ENCODE measurements at regions not wholly inside any gene's neighbourhood (a gene's known extent, or its start where the extent isn't known, plus 50 kb on each side); places are given as distances from the start of the nearest gene placed in this dataset.

- no TSS peak for BruUV-seq (replicated peaks)
- no peak for DNase-seq (ENCODE audit: low spot score)
- H3K36me3 ChIP-seq (ENCODE audit: insufficient read depth, low read length, poor library complexity, severe bottlenecking) = no peaks in the 10 kb centered on the region
- H3K9me3 ChIP-seq (ENCODE audit: low read depth, low read length, poor library complexity, severe bottlenecking) = no peaks in the 10 kb centered on the region
- CTCF ChIA-PET = no interaction called here
- no peak overlapping the region for H3K27ac ChIP-seq (ENCODE audit: low read depth, low read length, poor library complexity, severe bottlenecking)
- H3K4me3 ChIP-seq (ENCODE audit: low read depth, low read length, poor library complexity, severe bottlenecking) = no peak overlapping the region
- POLR2A ChIA-PET (ENCODE audit: low non-redundant PET) = no interaction called here
- intact Hi-C loops (cut with micrococcal nuclease; ENCODE audit: unreplicated experiment) = no loop called here
- peaks cover 7% of the 10 kb centered on the region for H3K27me3 ChIP-seq (replicated peaks; ENCODE audit: insufficient read depth, low read depth, low read length, poor library complexity)
- TF ChIP-seq CTCF (conservative IDR thresholded peaks at IDR 0.05; ENCODE audit: low read depth, low read length) = no peak
- TF ChIP-seq EZH2 (IDR thresholded peaks at IDR 0.05; ENCODE audit: borderline replicate concordance, low read depth, low read length, poor library complexity, severe bottlenecking) = no peak
- no peaks in the 10 kb centered on the region for H3K4me1 ChIP-seq (ENCODE audit: insufficient read depth, low read length, poor library complexity, severe bottlenecking)
These were observed 479.3 kb downstream of the ARHGEF28 start for GRCh38 chr5:74105126-74105780.

GRCh38 chr5:74103131-74104023 lies 477.4 kb downstream of the ARHGEF28 start:
- H3K36me3 ChIP-seq (ENCODE audit: insufficient read depth, low read length, poor library complexity, severe bottlenecking) = no peaks in the 10 kb centered on the region
- H3K4me3 ChIP-seq (ENCODE audit: low read depth, low read length, poor library complexity, severe bottlenecking) = no peak overlapping the region
- no peak for DNase-seq (ENCODE audit: low spot score)
- no peaks in the 10 kb centered on the region for H3K9me3 ChIP-seq (ENCODE audit: low read depth, low read length, poor library complexity, severe bottlenecking)
- TF ChIP-seq EZH2 (IDR thresholded peaks at IDR 0.05; ENCODE audit: borderline replicate concordance, low read depth, low read length, poor library complexity, severe bottlenecking) (no peak), CTCF (conservative IDR thresholded peaks at IDR 0.05; ENCODE audit: low read depth, low read length) (no peak)
- peaks cover 8% of the 10 kb centered on the region for H3K27me3 ChIP-seq (replicated peaks; ENCODE audit: insufficient read depth, low read depth, low read length, poor library complexity)
- POLR2A ChIA-PET (ENCODE audit: low non-redundant PET) = no interaction called here
- no TSS peak for BruUV-seq (replicated peaks)
- H3K4me1 ChIP-seq (ENCODE audit: insufficient read depth, low read length, poor library complexity, severe bottlenecking) = no peaks in the 10 kb centered on the region
- H3K27ac ChIP-seq (ENCODE audit: low read depth, low read length, poor library complexity, severe bottlenecking) = no peak overlapping the region
- intact Hi-C loops (cut with micrococcal nuclease; ENCODE audit: unreplicated experiment) = no loop called here
- CTCF ChIA-PET = no interaction called here

DNA sequence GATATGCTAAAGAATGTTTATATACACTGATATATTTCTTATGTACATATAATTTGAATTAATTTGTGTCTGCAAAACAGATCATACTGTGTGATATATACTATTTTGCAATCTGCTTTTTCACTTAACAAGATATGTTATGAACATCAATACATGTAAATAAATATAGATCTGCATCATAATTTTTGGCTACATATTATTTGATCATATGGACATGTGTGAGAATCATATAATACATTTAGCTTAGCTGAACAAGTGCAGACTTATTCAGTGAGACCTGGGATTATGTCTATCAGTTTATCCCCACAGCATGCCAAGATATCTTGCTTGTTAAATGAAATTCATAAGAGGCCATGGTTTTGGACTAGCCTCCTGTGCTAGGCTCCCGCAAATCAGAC lies 474.3 kb downstream of the ARHGEF28 start:
- Histone ChIP-seq H3K27ac (ENCODE audit: low read depth, low read length, poor library complexity, severe bottlenecking) (no peak overlapping the region), H3K4me3 (ENCODE audit: low read depth, low read length, poor library complexity, severe bottlenecking) (no peak overlapping the region), H3K27me3 (replicated peaks; ENCODE audit: insufficient read depth, low read depth, low read length, poor library complexity) (peaks cover 7% of the 10 kb centered on the region), H3K36me3 (ENCODE audit: insufficient read depth, low read length, poor library complexity, severe bottlenecking) (no peaks in the 10 kb centered on the region), H3K9me3 (ENCODE audit: low read depth, low read length, poor library complexity, severe bottlenecking) (no peaks in the 10 kb centered on the region), H3K4me1 (ENCODE audit: insufficient read depth, low read length, poor library complexity, severe bottlenecking) (no peaks in the 10 kb centered on the region)
- ChIA-PET CTCF (no interaction called here), POLR2A (ENCODE audit: low non-redundant PET) (no interaction called here)
- no TSS peak for BruUV-seq (replicated peaks)
- no peak for DNase-seq (ENCODE audit: low spot score)
- intact Hi-C loops (cut with micrococcal nuclease; ENCODE audit: unreplicated experiment) = no loop called here
- TF ChIP-seq EZH2 (IDR thresholded peaks at IDR 0.05; ENCODE audit: borderline replicate concordance, low read depth, low read length, poor library complexity, severe bottlenecking) (no peak), CTCF (conservative IDR thresholded peaks at IDR 0.05; ENCODE audit: low read depth, low read length) (no peak)
